ENCODE measurements at regions not wholly inside any gene's neighbourhood (a gene's known extent, or its start where the extent isn't known, plus 50 kb on each side); places are given as distances from the start of the nearest gene placed in this dataset.

GRCh38 chrX:150092549-150092948 is 154.3 kb upstream of the EOLA2 start:
- H3K23ac ChIP-seq (ENCODE audit: low read length in 2 of 2): no peak overlapping the region
- H3K79me1 ChIP-seq (replicated peaks; ENCODE audit: low read length, poor library complexity, severe bottlenecking): no peaks in the 10 kb centered on the region
- DNase-seq: no peak
- no peak overlapping the region for H2AK5ac ChIP-seq (ENCODE audit: low read length, severe bottlenecking)
- H4K8ac ChIP-seq (ENCODE audit: low read length): no peak overlapping the region
- H2BK5ac ChIP-seq (ENCODE audit: low read depth, low read length, poor library complexity, severe bottlenecking): no peak overlapping the region
- peaks cover 0 to 5% of the 10 kb centered on the region in 2 experiments for H3K27me3 ChIP-seq (ENCODE audit: control insufficient read depth in 1 of 2, insufficient read depth in 1 of 2, low read length in 2 of 2)
- H3K4ac ChIP-seq (ENCODE audit: low read depth in 1 of 2, low read length in 2 of 2): no peak overlapping the region
- H3K14ac ChIP-seq (ENCODE audit: low read length in 2 of 2): no peak overlapping the region
- no peak overlapping the region for H3K4me3 ChIP-seq (ENCODE audit: insufficient read depth in 1 of 2, low read depth in 1 of 2, low read length in 2 of 2)
- H3K36me3 ChIP-seq (ENCODE audit: control insufficient read depth in 1 of 2, insufficient read depth in 2 of 2, low read depth in 1 of 2, low read length in 2 of 2): no peaks in the 10 kb centered on the region
- 72% methylated on average over 3 of the region's 4 CpGs for WGBS
- H2AFZ ChIP-seq (ENCODE audit: low read depth, low read length): no peak overlapping the region
- no peak overlapping the region for H3K27ac ChIP-seq (ENCODE audit: low read length, poor library complexity, severe bottlenecking)
- no peak overlapping the region for H2BK120ac ChIP-seq (ENCODE audit: low read depth, low read length)
- no peaks in the 10 kb centered on the region for H3K9me3 ChIP-seq (ENCODE audit: control insufficient read depth, low read length)
- H3K9ac ChIP-seq (ENCODE audit: low read length): no peak overlapping the region
- no peak overlapping the region for H2BK12ac ChIP-seq (ENCODE audit: low read length in 2 of 2)
- H4K91ac ChIP-seq (ENCODE audit: low read length): no peak overlapping the region
- no peak overlapping the region for H3K4me2 ChIP-seq (ENCODE audit: low read length, poor library complexity, severe bottlenecking)
- H2BK15ac ChIP-seq (ENCODE audit: low read depth, poor library complexity, severe bottlenecking): no peak overlapping the region
- H3K18ac ChIP-seq (ENCODE audit: low read depth in 1 of 2, low read length in 2 of 2): no peak overlapping the region
- H3K4me1 ChIP-seq (ENCODE audit: control insufficient read depth, insufficient read depth, low read depth, low read length): no peaks in the 10 kb centered on the region

- H3K18ac ChIP-seq (ENCODE audit: low read depth in 1 of 2, low read length in 2 of 2): peak overlapping the region in 1 of 2 experiments; percentile 8
- no peak overlapping the region for H3K14ac ChIP-seq (ENCODE audit: low read length in 2 of 2)
- no peak overlapping the region for H3K23ac ChIP-seq (ENCODE audit: low read length in 2 of 2)
- H3K79me1 ChIP-seq (replicated peaks; ENCODE audit: low read length, poor library complexity, severe bottlenecking): no peaks in the 10 kb centered on the region
- H3K9ac ChIP-seq (ENCODE audit: low read length): no peak overlapping the region
- no peaks in the 10 kb centered on the region for H3K9me3 ChIP-seq (ENCODE audit: control insufficient read depth, low read length)
- no peaks in the 10 kb centered on the region for H3K4me1 ChIP-seq (ENCODE audit: control insufficient read depth, insufficient read depth, low read depth, low read length)
- peaks cover 0 to 9% of the 10 kb centered on the region in 2 experiments for H3K27me3 ChIP-seq (ENCODE audit: control insufficient read depth in 1 of 2, insufficient read depth in 1 of 2, low read length in 2 of 2)
- H3K36me3 ChIP-seq (ENCODE audit: control insufficient read depth in 1 of 2, insufficient read depth in 2 of 2, low read depth in 1 of 2, low read length in 2 of 2): no peaks in the 10 kb centered on the region
- no peak overlapping the region for H2BK5ac ChIP-seq (ENCODE audit: low read depth, low read length, poor library complexity, severe bottlenecking)
- no peak overlapping the region for H3K4ac ChIP-seq (ENCODE audit: low read depth in 1 of 2, low read length in 2 of 2)
- no peak overlapping the region for H3K27ac ChIP-seq (ENCODE audit: low read length, poor library complexity, severe bottlenecking)
- 100% methylated on average over 1 of the region's 1 CpG for WGBS
- H4K91ac ChIP-seq (ENCODE audit: low read length): no peak overlapping the region
- H2BK15ac ChIP-seq (ENCODE audit: low read depth, poor library complexity, severe bottlenecking): no peak overlapping the region
- H3K4me3 ChIP-seq (ENCODE audit: insufficient read depth in 1 of 2, low read depth in 1 of 2, low read length in 2 of 2): no peak overlapping the region
- no peak overlapping the region for H2BK120ac ChIP-seq (ENCODE audit: low read depth, low read length)
- DNase-seq: no peak
- H4K8ac ChIP-seq (ENCODE audit: low read length): no peak overlapping the region
- H3K4me2 ChIP-seq (ENCODE audit: low read length, poor library complexity, severe bottlenecking): no peak overlapping the region
- H2BK12ac ChIP-seq (ENCODE audit: low read length in 2 of 2): no peak overlapping the region
- H2AFZ ChIP-seq (ENCODE audit: low read depth, low read length): no peak overlapping the region
- H2AK5ac ChIP-seq (ENCODE audit: low read length, severe bottlenecking): no peak overlapping the region
Measured at GRCh38 chrX:150094375-150094774, 156.1 kb upstream of the EOLA2 start.

GRCh38 chrX:150094996-150095395 is 156.7 kb upstream of the EOLA2 start:
- Histone ChIP-seq H2AK5ac (ENCODE audit: low read length, severe bottlenecking) (no peak overlapping the region), H3K18ac (ENCODE audit: low read depth in 1 of 2, low read length in 2 of 2) (no peak overlapping the region), H3K27me3 (ENCODE audit: control insufficient read depth in 1 of 2, insufficient read depth in 1 of 2, low read length in 2 of 2) (peaks cover 0 to 12% of the 10 kb centered on the region in 2 experiments), H3K4me3 (ENCODE audit: insufficient read depth in 1 of 2, low read depth in 1 of 2, low read length in 2 of 2) (no peak overlapping the region), H2BK120ac (ENCODE audit: low read depth, low read length) (no peak overlapping the region), H3K4ac (ENCODE audit: low read depth in 1 of 2, low read length in 2 of 2) (no peak overlapping the region), H2BK15ac (ENCODE audit: low read depth, poor library complexity, severe bottlenecking) (no peak overlapping the region), H3K4me1 (ENCODE audit: control insufficient read depth, insufficient read depth, low read depth, low read length) (no peaks in the 10 kb centered on the region), H3K79me1 (replicated peaks; ENCODE audit: low read length, poor library complexity, severe bottlenecking) (no peaks in the 10 kb centered on the region), H3K23ac (ENCODE audit: low read length in 2 of 2) (no peak overlapping the region), H3K36me3 (ENCODE audit: control insufficient read depth in 1 of 2, insufficient read depth in 2 of 2, low read depth in 1 of 2, low read length in 2 of 2) (no peaks in the 10 kb centered on the region), H2BK12ac (ENCODE audit: low read length in 2 of 2) (no peak overlapping the region), H3K9ac (ENCODE audit: low read length) (no peak overlapping the region), H3K9me3 (ENCODE audit: control insufficient read depth, low read length) (no peaks in the 10 kb centered on the region), H2AFZ (ENCODE audit: low read depth, low read length) (no peak overlapping the region), H3K14ac (ENCODE audit: low read length in 2 of 2) (no peak overlapping the region), H4K91ac (ENCODE audit: low read length) (no peak overlapping the region), H4K8ac (ENCODE audit: low read length) (no peak overlapping the region), H2BK5ac (ENCODE audit: low read depth, low read length, poor library complexity, severe bottlenecking) (no peak overlapping the region), H3K4me2 (ENCODE audit: low read length, poor library complexity, severe bottlenecking) (no peak overlapping the region), H3K27ac (ENCODE audit: low read length, poor library complexity, severe bottlenecking) (no peak overlapping the region)
- no peak for DNase-seq

GRCh38 chrX:150099316-150099715 is 161.0 kb upstream of the EOLA2 start:
- Histone ChIP-seq H4K8ac (ENCODE audit: low read length) (no peak overlapping the region), H3K4ac (ENCODE audit: low read depth in 1 of 2, low read length in 2 of 2) (no peak overlapping the region), H4K91ac (ENCODE audit: low read length) (no peak overlapping the region), H2BK12ac (ENCODE audit: low read length in 2 of 2) (no peak overlapping the region), H2BK120ac (ENCODE audit: low read depth, low read length) (no peak overlapping the region), H3K4me1 (ENCODE audit: control insufficient read depth, insufficient read depth, low read depth, low read length) (no peaks in the 10 kb centered on the region), H3K18ac (ENCODE audit: low read depth in 1 of 2, low read length in 2 of 2) (no peak overlapping the region), H3K9ac (ENCODE audit: low read length) (no peak overlapping the region), H3K27ac (ENCODE audit: low read length, poor library complexity, severe bottlenecking) (no peak overlapping the region), H2BK5ac (ENCODE audit: low read depth, low read length, poor library complexity, severe bottlenecking) (no peak overlapping the region), H3K4me3 (ENCODE audit: insufficient read depth in 1 of 2, low read depth in 1 of 2, low read length in 2 of 2) (no peak overlapping the region), H3K14ac (ENCODE audit: low read length in 2 of 2) (no peak overlapping the region), H2AFZ (ENCODE audit: low read depth, low read length) (no peak overlapping the region), H2AK5ac (ENCODE audit: low read length, severe bottlenecking) (no peak overlapping the region), H3K79me1 (replicated peaks; ENCODE audit: low read length, poor library complexity, severe bottlenecking) (no peaks in the 10 kb centered on the region), H3K36me3 (ENCODE audit: control insufficient read depth in 1 of 2, insufficient read depth in 2 of 2, low read depth in 1 of 2, low read length in 2 of 2) (no peaks in the 10 kb centered on the region), H3K27me3 (ENCODE audit: control insufficient read depth in 1 of 2, insufficient read depth in 1 of 2, low read length in 2 of 2) (peaks cover 0 to 10% of the 10 kb centered on the region in 2 experiments), H3K4me2 (ENCODE audit: low read length, poor library complexity, severe bottlenecking) (no peak overlapping the region), H3K23ac (ENCODE audit: low read length in 2 of 2) (no peak overlapping the region), H3K9me3 (ENCODE audit: control insufficient read depth, low read length) (peaks cover 14% of the 10 kb centered on the region), H2BK15ac (ENCODE audit: low read depth, poor library complexity, severe bottlenecking) (no peak overlapping the region)
- WGBS: 53% methylated on average over 2 of the region's 2 CpGs
- no peak for DNase-seq
